ENCODE measurements at regions not wholly inside any gene's neighbourhood (a gene's known extent, or its start where the extent isn't known, plus 50 kb on each side); places are given as distances from the start of the nearest gene placed in this dataset.
"Not testable (repeated sequence)": the region's sequence is repeated elsewhere in the genome, so short reads cannot be mapped to it uniquely, and the experiment has no call there.

DNA sequence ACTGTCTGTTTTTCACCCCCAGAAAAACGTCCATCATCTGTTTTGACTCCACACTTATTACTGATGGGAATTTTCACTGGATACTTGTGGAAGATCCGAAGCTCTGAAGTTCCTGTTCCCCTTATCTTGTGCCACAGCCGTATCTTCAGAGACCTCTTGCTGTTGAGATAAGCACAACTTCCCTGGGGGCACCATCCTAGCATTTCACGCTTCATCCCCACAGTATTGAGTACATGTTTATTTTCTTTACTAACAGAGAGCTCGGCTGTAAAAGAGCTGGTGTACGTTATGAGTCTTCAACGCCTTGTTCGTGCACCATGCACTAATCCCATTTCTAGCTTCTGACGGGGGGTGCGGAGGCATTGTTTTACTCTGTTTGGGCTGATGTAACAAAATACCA, 813.6 kb upstream of the EEF2KMT start:
- no peak overlapping the region for H3K27ac ChIP-seq
- no peaks in the 10 kb centered on the region for H3K9me3 ChIP-seq
- no peaks in the 10 kb centered on the region for H3K27me3 ChIP-seq
- DNase-seq = no peak
- no peak overlapping the region for H3K4me3 ChIP-seq
- intact Hi-C loops (cut with DNase I; ENCODE audit: low total_unique reads) = no loop called here
- H3K4me1 ChIP-seq = no peaks in the 10 kb centered on the region
- TF ChIP-seq, protein P1, sequence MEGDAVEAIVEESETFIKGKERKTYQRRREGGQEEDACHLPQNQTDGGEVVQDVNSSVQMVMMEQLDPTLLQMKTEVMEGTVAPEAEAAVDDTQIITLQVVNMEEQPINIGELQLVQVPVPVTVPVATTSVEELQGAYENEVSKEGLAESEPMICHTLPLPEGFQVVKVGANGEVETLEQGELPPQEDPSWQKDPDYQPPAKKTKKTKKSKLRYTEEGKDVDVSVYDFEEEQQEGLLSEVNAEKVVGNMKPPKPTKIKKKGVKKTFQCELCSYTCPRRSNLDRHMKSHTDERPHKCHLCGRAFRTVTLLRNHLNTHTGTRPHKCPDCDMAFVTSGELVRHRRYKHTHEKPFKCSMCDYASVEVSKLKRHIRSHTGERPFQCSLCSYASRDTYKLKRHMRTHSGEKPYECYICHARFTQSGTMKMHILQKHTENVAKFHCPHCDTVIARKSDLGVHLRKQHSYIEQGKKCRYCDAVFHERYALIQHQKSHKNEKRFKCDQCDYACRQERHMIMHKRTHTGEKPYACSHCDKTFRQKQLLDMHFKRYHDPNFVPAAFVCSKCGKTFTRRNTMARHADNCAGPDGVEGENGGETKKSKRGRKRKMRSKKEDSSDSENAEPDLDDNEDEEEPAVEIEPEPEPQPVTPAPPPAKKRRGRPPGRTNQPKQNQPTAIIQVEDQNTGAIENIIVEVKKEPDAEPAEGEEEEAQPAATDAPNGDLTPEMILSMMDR (IDR thresholded peaks at IDR 0.05) = no peak
- no peak for TF ChIP-seq POLR2A (IDR thresholded peaks at IDR 0.05)
- no peaks in the 10 kb centered on the region for H3K36me3 ChIP-seq

DNA sequence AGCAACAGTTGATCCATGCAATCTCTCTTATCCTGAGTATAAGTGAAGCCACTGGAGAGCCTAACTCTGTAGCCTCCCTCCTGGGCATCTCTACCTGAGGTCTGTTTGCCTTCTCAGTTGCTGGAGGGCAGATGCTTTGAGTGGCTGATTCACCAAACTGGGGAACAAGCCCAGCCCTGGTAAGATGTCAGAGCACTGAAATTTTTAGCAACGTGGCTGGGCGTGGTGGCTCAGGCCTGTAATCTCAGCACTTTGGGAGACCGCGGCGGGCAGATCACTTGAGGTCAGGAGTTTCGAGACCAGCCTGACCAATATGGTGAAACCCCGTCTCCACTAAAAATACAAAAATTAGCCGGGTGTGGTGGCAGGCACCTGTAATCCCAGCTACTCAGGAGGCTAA, 812.0 kb upstream of the EEF2KMT start:
- DNase-seq; intact Hi-C loops (cut with DNase I; ENCODE audit: low total_unique reads); H3K27ac ChIP-seq; H3K36me3 ChIP-seq; H3K4me3 ChIP-seq; H3K4me1 ChIP-seq; H3K9me3 ChIP-seq; H3K27me3 ChIP-seq: not testable (repeated sequence)

- Histone ChIP-seq H3K9me3 (no peaks in the 10 kb centered on the region), H3K27ac (no peak overlapping the region), H3K36me3 (no peaks in the 10 kb centered on the region), H3K27me3 (no peaks in the 10 kb centered on the region), H3K4me1 (no peaks in the 10 kb centered on the region), H3K4me3 (no peak overlapping the region)
- no peak for DNase-seq
- intact Hi-C loops (cut with DNase I; ENCODE audit: low total_unique reads) = no loop called here
- no peak for TF ChIP-seq POLR2A (IDR thresholded peaks at IDR 0.05)
- TF ChIP-seq, protein P1 (IDR thresholded peaks at IDR 0.05) = no peak
Measured at GRCh38 chr16:5907544-5907943, 809.9 kb upstream of the EEF2KMT start.

DNA sequence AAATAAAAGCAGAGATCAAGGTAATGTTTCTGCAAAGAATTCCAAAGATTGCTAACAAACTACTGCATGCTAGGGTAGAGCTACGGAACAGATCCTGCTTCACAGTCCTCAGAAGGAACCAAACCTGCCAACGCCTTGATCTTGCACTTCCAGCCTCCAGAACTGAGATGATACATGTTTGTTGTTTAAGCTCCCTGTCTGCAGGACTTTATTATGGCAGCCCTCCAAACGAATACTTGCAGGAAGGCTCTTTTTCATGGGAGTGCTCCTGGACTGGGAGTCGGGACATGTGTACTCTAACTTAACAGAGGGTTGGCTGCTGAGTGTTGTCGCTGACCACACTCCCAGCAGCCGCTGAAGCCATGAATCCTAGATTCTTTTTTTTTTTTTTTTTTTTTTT, 808.8 kb upstream of the EEF2KMT start:
- Histone ChIP-seq H3K4me3 (no peak overlapping the region), H3K27ac (no peak overlapping the region), H3K36me3 (no peaks in the 10 kb centered on the region), H3K9me3 (no peaks in the 10 kb centered on the region), H3K4me1 (no peaks in the 10 kb centered on the region), H3K27me3 (no peaks in the 10 kb centered on the region)
- TF ChIP-seq, protein P1 (IDR thresholded peaks at IDR 0.05) = no peak
- no peak for TF ChIP-seq POLR2A (IDR thresholded peaks at IDR 0.05)
- no peak for DNase-seq
- intact Hi-C loops (cut with DNase I; ENCODE audit: low total_unique reads) = no loop called here

DNA sequence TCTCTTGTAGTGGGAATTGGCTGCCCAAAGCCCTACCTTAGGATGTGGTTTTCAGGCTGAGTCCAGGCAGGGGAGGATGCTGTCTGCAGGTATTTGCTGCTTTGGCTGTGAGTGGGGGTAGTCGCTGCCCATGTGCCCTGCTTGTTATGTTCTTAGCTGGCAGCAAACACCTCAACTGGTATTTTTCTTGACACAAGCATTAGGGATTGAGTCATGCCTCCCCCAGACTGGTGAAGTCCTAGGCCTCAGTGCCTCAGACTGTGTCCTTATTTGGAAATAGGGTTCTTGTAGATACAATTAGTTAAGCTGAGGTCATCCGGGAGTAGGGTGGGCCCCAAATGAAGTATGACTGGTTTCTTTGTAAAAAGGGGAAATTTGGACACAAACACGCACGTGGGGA, 808.3 kb upstream of the EEF2KMT start:
- Histone ChIP-seq H3K9me3 (no peaks in the 10 kb centered on the region), H3K27me3 (no peaks in the 10 kb centered on the region), H3K27ac (no peak overlapping the region), H3K36me3 (no peaks in the 10 kb centered on the region), H3K4me1 (no peaks in the 10 kb centered on the region), H3K4me3 (no peak overlapping the region)
- no peak for DNase-seq
- intact Hi-C loops (cut with DNase I; ENCODE audit: low total_unique reads) = no loop called here
- TF ChIP-seq, protein P1 (IDR thresholded peaks at IDR 0.05) = no peak
- TF ChIP-seq POLR2A (IDR thresholded peaks at IDR 0.05) = no peak

DNA sequence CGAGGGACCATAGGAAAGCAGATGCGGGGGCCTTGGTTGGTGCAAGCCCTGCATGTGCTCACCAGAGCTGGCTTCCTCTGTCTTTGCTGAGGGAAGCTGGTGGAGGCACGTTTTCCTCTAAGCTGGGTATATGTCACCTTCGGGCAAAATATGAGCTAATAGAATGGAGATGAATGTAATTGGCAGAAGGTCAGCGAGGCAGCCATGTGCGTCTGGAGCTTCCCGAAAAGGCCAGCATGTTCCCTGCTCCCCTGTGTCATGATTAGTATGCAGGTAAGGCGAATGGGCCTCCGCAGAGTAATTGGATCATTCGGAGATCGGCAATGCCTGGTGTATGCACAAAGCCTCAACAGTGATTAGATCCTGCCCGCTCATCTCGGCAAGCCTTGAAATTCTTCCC, 806.2 kb upstream of the EEF2KMT start:
- Histone ChIP-seq H3K27ac (no peak overlapping the region), H3K36me3 (no peaks in the 10 kb centered on the region), H3K9me3 (no peaks in the 10 kb centered on the region), H3K27me3 (no peaks in the 10 kb centered on the region), H3K4me3 (no peak overlapping the region), H3K4me1 (no peaks in the 10 kb centered on the region)
- no peak for DNase-seq
- intact Hi-C loops (cut with DNase I; ENCODE audit: low total_unique reads) = no loop called here
- TF ChIP-seq, protein P1 (IDR thresholded peaks at IDR 0.05) = no peak
- no peak for TF ChIP-seq POLR2A (IDR thresholded peaks at IDR 0.05)

Measured in uterus (tissue), 3 donors.